HL-60/S4 treated with phorbol 12-myristate 13-acetate at 8.2 ng/mL for 4 days and 3 days (cell line): ENCODE measurements at regions not wholly inside any gene's neighbourhood (a gene's known extent, or its start where the extent isn't known, plus 50 kb on each side); places are given as distances from the start of the nearest gene placed in this dataset.

ENCODE experiments used
- in situ Hi-C: fragments of 300-500 bp; cut with MboI; formaldehyde crosslinking; loops from 2 replicates; pipeline ENCODE4 v1.15.0; 2022; ENCODE audit warnings: low sequenced_read_pairs

GRCh38 chr16:65226077-65226476, 104.2 kb upstream of the CDH11 start:
- in situ Hi-C loops = no loop called here

DNA sequence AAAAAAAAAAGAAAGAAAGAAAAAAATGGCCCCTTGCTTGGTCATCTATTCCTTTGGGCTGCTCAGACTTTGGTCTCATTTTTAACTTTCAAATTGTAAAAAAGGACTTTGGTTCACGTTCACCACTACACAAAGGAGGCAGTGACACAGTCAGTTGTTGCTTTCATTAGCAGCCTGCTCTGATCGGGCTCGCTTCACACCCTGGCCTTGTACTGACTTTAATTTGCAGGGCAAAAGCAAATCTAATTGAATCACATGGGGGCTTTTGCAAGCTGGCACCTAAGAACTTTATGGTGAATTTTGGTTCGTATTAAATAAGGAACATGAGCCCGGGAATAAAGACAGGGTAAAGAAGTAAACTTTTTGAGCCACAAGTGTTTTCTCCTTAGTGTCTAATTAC, 103.6 kb upstream of the CDH11 start:
- in situ Hi-C loops = no loop called here

DNA sequence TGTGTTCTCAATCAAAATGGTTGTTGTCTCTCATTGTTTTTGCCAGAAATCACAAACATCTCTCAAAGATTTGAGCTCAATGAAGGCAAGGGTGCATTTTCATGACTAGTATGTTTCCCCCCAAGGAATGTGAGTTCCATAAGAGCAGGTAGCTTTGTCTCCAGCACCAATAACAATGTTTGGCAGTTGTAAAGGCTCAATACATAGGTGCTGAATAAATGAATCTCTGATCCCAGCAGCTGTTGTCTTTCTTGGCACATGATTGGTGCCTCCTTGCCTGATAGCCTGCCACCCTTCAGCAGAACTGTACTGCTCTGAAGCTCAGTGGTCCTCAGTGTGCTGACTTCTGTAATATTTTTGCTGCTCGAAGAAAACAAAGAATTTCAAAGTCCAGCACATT, 103.1 kb upstream of the CDH11 start:
- in situ Hi-C loops = no loop called here

DNA sequence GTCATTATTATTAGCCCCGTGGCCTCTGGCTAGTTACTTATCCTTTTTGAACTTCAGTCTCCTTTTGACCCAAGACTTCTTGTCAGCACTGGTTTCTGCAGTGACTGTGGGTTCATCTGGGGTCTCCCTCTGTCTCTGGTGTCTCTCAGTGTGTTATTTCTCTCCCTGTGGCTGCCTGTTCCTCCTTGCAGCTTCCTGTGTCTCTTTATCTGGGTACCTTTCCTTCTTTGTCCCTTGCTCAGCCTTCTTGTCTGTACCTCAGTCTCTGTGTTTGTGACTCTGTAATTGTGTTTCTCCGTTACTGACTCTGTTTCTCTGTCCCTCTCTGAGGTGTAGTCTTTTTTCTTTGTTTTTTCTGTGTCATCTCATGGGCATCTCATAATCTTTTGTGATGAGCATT, 102.6 kb upstream of the CDH11 start:
- in situ Hi-C loops = no loop called here

- in situ Hi-C loops = no loop called here
Observed at GRCh38 chr16:65223335-65223734, 101.5 kb upstream of the CDH11 start.

- in situ Hi-C loops = no loop called here
Observed at GRCh38 chr16:65222536-65222935, 100.7 kb upstream of the CDH11 start.

GRCh38 chr16:65222049-65222448, 100.2 kb upstream of the CDH11 start:
- in situ Hi-C loops = no loop called here

DNA sequence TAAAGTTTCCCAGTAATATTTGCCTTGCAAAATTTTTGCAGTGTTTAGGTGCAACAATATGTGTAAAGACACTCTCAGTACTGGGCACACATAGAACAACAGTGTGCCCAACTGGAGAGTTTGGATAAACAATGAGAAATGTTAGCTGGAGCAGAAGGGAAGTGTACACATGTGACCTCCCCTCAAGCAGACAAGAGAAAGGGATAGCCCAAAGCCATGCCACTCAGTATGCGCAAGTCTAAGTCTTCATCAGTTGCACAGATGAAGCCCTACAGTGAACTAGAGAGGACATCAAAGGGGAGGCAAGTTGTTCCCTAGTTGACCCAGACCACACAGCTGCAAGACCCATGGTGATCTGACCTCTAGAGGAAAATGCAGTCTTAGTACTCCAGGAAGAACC, 97.9 kb upstream of the CDH11 start:
- in situ Hi-C loops = no loop called here

DNA sequence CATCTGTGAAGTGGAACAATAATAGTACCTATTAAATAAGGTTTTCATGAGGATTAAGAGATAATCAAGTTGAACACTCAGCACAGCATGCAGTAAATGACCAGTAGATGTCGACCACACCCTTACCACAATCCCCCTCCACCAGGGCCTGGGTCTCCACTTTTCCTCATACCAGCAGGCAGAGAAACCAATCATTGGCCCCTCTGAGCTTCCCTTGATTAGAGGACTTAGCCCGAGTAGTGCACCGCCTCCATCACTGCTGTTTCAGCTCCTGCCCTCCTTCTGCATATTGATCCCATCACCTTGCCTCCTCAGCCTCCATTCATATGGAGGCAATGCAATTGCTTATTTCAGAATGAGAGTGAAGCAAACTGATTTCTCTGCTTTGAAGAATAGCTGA, 96.5 kb upstream of the CDH11 start:
- in situ Hi-C loops = no loop called here

DNA sequence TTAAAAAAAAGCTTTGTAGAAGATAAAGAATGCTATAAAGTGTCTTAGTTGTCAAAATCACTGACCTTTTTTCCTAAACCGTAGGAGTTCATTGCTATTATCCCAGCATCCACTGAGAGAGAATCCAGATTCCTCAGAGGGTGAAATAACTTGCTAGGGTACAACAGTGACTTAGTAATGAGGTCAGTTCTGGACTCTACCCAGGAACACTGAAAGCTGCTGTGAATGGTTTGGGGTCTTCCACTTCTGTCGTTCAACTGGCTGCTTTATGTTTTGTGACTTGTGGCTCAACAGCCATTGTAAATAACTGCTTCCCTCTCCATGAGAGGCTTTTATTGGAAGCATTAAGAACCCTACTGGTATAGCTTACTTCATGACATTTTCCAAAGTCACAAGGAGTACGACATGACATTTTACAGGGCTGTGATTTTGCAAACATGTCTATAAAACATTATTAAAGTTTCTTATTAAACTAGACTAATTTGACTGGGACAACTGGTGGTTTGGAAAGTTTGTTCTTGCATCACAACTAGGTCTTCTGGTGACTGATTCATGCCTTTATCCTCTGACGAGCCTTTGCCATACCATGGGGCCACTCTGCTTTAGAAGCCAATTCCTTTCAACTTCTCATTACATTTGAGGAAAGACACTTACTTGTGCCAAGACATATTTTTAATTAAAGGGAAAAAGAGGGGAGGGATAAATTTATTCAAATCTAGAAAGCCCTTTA, 92.2 kb upstream of the CDH11 start:
- in situ Hi-C loops = no loop called here

DNA sequence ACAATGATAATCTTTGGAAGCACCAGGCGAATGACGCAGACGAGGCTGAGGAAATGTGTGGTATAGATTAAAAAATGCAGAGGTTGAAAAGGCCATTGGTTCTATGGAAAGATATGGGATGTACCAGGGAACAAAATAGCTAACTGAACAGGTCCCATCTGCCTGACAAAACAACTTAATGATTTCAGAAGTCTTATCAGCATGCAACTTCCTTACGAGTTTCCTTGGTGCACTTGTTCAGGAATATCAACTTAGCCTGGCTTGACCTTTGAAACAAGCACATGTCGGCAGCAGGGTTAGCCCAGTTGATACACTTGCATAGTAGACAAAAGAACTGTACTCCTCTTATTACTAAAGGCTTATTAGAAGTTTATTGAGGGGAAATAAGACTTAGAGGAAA, 90.9 kb upstream of the CDH11 start:
- in situ Hi-C loops = no loop called here

- in situ Hi-C loops = no loop called here
Observed at GRCh38 chr16:65212240-65212639, 90.4 kb upstream of the CDH11 start.

GRCh38 chr16:65202461-65202860, 80.6 kb upstream of the CDH11 start:
- in situ Hi-C loops = no loop called here

- in situ Hi-C loops = no loop called here
Observed at GRCh38 chr16:65201511-65201910, 79.6 kb upstream of the CDH11 start.

DNA sequence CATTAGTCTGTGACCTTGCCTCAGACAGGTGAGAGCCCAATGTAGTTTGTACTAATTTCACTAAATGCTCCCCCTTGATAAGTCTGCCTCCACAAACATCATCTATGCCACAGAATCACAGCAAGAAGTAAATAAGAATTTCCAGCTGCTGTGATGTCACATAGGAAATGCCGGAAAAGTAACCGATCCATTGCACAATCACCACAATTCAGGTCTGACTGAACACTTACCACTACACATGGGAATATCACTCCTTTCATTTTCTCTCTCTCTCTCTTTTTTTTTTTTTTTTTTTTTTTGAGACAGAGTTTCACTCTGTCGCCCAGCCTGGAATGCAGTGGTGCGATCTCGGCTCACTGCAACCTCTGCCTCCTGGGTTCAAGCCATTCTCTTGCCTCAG, 79.0 kb upstream of the CDH11 start:
- in situ Hi-C loops = no loop called here

DNA sequence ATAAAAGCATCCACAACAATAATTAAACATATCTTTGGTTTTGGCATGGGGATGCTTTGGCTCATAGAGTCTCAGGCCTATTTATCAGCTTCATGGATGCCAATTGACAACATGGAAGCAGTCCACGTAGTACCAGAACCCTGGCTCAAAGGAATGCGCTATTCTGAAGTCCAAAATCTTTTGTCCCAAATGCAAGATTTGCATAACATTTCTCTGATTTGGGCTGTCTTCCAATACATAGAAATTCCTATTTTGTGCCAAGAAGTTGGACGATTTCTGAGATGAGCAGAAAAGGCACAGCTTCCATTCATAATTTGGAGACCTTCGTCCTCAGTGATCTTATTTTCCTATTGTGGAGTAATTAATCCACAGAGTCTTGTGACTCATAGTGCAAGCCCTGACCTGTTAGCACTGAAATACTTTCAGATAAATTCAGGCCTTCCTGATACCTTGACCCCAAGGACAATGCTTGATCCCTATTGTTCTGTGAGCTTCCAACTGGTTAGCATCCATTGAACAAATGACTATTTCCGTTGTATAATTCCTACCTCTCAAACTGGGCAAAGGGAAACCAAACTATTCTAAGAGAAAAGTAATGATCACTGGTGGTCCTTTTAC, 78.4 kb upstream of the CDH11 start:
- in situ Hi-C loops = no loop called here

- in situ Hi-C loops = no loop called here
Observed at GRCh38 chr16:65196420-65197075, 74.7 kb upstream of the CDH11 start.

DNA sequence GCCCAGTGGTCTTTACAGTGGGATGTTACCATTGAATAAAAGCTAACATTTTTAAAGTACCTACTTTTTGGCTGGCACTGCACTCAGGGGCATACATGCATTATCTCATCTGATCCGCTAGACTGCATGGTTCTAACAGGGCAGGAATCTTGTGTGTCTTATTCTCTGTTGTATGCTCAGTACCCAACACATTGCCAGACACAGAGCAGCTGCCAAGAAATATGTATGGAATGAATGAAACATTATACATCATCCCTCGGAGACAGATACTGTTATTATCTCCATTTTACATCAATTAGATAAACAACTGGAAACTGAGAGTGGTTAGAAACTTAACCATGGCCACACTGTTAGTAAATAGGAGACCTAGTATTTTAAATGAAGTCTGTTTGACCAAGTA, 74.1 kb upstream of the CDH11 start:
- in situ Hi-C loops = no loop called here

- in situ Hi-C loops = no loop called here
Observed at GRCh38 chr16:65185241-65185778, 63.4 kb upstream of the CDH11 start.

GRCh38 chr16:65181071-65181561, 59.3 kb upstream of the CDH11 start:
- in situ Hi-C loops = no loop called here

DNA sequence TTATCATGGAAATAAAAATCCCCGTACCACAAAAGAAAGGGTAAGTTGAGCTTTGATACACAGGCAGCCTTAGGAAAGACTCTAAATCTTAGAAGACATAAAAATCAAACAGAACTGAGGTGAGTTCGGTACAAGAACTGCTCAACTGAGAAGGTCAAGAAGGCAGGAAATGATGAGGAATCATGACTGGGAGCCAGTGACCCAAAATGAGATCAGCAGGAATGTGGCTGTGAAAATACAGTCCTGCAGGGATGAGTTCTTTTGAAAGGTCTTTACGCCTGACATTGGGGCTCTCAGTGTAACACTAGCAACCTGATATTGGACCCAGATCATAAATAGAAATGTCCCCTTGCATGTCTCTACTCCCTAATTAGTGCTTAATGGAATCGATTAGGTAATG, 56.3 kb upstream of the CDH11 start:
- in situ Hi-C loops = no loop called here

DNA sequence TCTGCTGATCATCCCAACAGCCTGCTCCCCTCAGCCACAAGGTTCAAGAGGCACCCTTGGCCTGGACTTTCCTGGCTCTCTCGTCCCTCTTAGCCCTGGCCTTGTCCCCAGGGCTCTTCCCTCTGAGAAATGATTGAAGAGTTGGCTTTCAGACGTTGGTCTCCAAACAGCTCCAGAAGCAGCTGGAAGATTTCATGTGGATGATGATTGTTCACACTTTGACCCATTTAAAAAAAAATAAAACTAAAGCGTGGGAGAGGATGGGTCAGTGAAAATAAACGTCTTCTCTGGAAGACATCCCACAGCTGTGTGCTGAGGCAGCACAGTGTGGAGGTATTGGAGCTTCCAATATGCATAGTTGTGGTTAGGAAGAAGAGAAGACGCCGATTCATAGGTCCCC, 54.7 kb upstream of the CDH11 start:
- in situ Hi-C loops = no loop called here
